ENCODE measurements at regions not wholly inside any gene's neighbourhood (a gene's known extent, or its start where the extent isn't known, plus 50 kb on each side); places are given as distances from the start of the nearest gene placed in this dataset.

DNA sequence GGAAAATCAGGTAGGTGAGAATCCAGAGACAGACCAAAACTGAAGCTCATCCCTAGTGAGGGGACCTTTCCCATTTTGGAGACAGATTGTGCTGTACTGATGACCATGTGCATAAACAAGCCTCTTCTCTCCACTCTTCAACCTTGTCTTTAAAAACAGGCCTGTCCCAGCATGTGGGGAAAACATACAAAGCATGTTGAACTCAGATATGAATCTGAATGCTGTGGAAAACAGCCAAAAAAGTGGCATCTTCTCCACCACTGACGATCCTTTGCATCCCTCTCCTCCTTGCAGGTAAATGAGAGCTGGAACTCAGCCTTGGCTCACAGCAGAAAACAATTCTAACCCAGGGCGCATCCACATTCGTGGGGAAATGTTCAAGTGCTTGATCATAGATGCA, 123.7 kb upstream of the FOXQ1 start:
- no peak overlapping the region for H3K27ac ChIP-seq (ENCODE audit: low read depth, low read length)
- H3K36me3 ChIP-seq (ENCODE audit: control insufficient read depth in 5 of 5, insufficient read depth in 5 of 5, low read length in 5 of 5): no peaks in the 10 kb centered on the region
- H3K4me3 ChIP-seq (ENCODE audit: low read depth in 1 of 5, low read length in 5 of 5): no peak overlapping the region
- peaks cover 2 to 10% (median 6%) of the 10 kb centered on the region in 5 donors for H3K27me3 ChIP-seq (ENCODE audit: control insufficient read depth in 5 of 5, insufficient read depth in 4 of 5, low read length in 5 of 5)
- no peaks in the 10 kb centered on the region for H3K9me3 ChIP-seq (ENCODE audit: control insufficient read depth in 5 of 5, low read length in 5 of 5)
- peaks cover 0 to 2% (median 0%) of the 10 kb centered on the region in 5 donors for H3K4me1 ChIP-seq (ENCODE audit: control insufficient read depth in 5 of 5, insufficient read depth in 5 of 5, low read length in 5 of 5)
- H3K9ac ChIP-seq (ENCODE audit: low read length in 5 of 5): no peak overlapping the region

- Histone ChIP-seq H3K27me3 (ENCODE audit: control insufficient read depth in 5 of 5, insufficient read depth in 4 of 5, low read length in 5 of 5) (peaks cover 2 to 10% (median 6%) of the 10 kb centered on the region in 5 donors), H3K9me3 (ENCODE audit: control insufficient read depth in 5 of 5, low read length in 5 of 5) (no peaks in the 10 kb centered on the region), H3K27ac (ENCODE audit: low read depth, low read length) (no peak overlapping the region)
Observed at GRCh38 chr6:1187293-1188131, 124.4 kb upstream of the FOXQ1 start.

GRCh38 chr6:1184318-1184717, 127.6 kb upstream of the FOXQ1 start:
- Histone ChIP-seq H3K4me1 (ENCODE audit: control insufficient read depth in 5 of 5, insufficient read depth in 5 of 5, low read length in 5 of 5) (peaks cover 0 to 3% (median 0%) of the 10 kb centered on the region in 5 donors), H3K9ac (ENCODE audit: low read length in 5 of 5) (no peak overlapping the region), H3K36me3 (ENCODE audit: control insufficient read depth in 5 of 5, insufficient read depth in 5 of 5, low read length in 5 of 5) (no peaks in the 10 kb centered on the region), H3K4me3 (ENCODE audit: low read depth in 1 of 5, low read length in 5 of 5) (no peak overlapping the region), H3K27ac (ENCODE audit: low read depth, low read length) (no peak overlapping the region), H3K27me3 (ENCODE audit: control insufficient read depth in 5 of 5, insufficient read depth in 4 of 5, low read length in 5 of 5) (peaks cover 0 to 6% (median 3%) of the 10 kb centered on the region in 5 donors), H3K9me3 (ENCODE audit: control insufficient read depth in 5 of 5, low read length in 5 of 5) (no peaks in the 10 kb centered on the region)

More at GRCh38 chr6:1187293-1188131, 124.4 kb upstream of the FOXQ1 start:
- no peak overlapping the region for H3K9ac ChIP-seq (ENCODE audit: low read length in 5 of 5)
- H3K36me3 ChIP-seq (ENCODE audit: control insufficient read depth in 5 of 5, insufficient read depth in 5 of 5, low read length in 5 of 5): no peaks in the 10 kb centered on the region
- H3K4me1 ChIP-seq (ENCODE audit: control insufficient read depth in 5 of 5, insufficient read depth in 5 of 5, low read length in 5 of 5): peaks cover 0 to 3% (median 0%) of the 10 kb centered on the region in 5 donors
- no peak overlapping the region for H3K4me3 ChIP-seq (ENCODE audit: low read depth in 1 of 5, low read length in 5 of 5)

GRCh38 chr6:1182722-1183521, 129.0 kb upstream of the FOXQ1 start:
- H3K4me1 ChIP-seq (ENCODE audit: control insufficient read depth in 5 of 5, insufficient read depth in 5 of 5, low read length in 5 of 5): peaks cover 0 to 3% (median 0%) of the 10 kb centered on the region in 5 donors
- H3K9ac ChIP-seq (ENCODE audit: low read length in 5 of 5): no peak overlapping the region
- H3K36me3 ChIP-seq (ENCODE audit: control insufficient read depth in 5 of 5, insufficient read depth in 5 of 5, low read length in 5 of 5): no peaks in the 10 kb centered on the region
- H3K4me3 ChIP-seq (ENCODE audit: low read depth in 1 of 5, low read length in 5 of 5): no peak overlapping the region
- peaks cover 1 to 7% (median 4%) of the 10 kb centered on the region in 5 donors for H3K27me3 ChIP-seq (ENCODE audit: control insufficient read depth in 5 of 5, insufficient read depth in 4 of 5, low read length in 5 of 5)
- no peak overlapping the region for H3K27ac ChIP-seq (ENCODE audit: low read depth, low read length)
- no peaks in the 10 kb centered on the region for H3K9me3 ChIP-seq (ENCODE audit: control insufficient read depth in 5 of 5, low read length in 5 of 5)

GRCh38 chr6:1181939-1182605, 129.8 kb upstream of the FOXQ1 start:
- H3K4me3 ChIP-seq (ENCODE audit: low read depth in 1 of 5, low read length in 5 of 5): no peak overlapping the region
- H3K27ac ChIP-seq (ENCODE audit: low read depth, low read length): no peak overlapping the region
- peaks cover 0 to 3% (median 0%) of the 10 kb centered on the region in 5 donors for H3K4me1 ChIP-seq (ENCODE audit: control insufficient read depth in 5 of 5, insufficient read depth in 5 of 5, low read length in 5 of 5)
- no peaks in the 10 kb centered on the region for H3K9me3 ChIP-seq (ENCODE audit: control insufficient read depth in 5 of 5, low read length in 5 of 5)
- no peak overlapping the region for H3K9ac ChIP-seq (ENCODE audit: low read length in 5 of 5)
- no peaks in the 10 kb centered on the region for H3K36me3 ChIP-seq (ENCODE audit: control insufficient read depth in 5 of 5, insufficient read depth in 5 of 5, low read length in 5 of 5)
- H3K27me3 ChIP-seq (ENCODE audit: control insufficient read depth in 5 of 5, insufficient read depth in 4 of 5, low read length in 5 of 5): peaks cover 3 to 7% (median 4%) of the 10 kb centered on the region in 5 donors

- no peaks in the 10 kb centered on the region for H3K36me3 ChIP-seq (ENCODE audit: control insufficient read depth in 5 of 5, insufficient read depth in 5 of 5, low read length in 5 of 5)
- H3K27me3 ChIP-seq (ENCODE audit: control insufficient read depth in 5 of 5, insufficient read depth in 4 of 5, low read length in 5 of 5): peaks cover 2 to 15% (median 3%) of the 10 kb centered on the region in 5 donors
Observed at GRCh38 chr6:1179571-1180459, 132.1 kb upstream of the FOXQ1 start.

DNA sequence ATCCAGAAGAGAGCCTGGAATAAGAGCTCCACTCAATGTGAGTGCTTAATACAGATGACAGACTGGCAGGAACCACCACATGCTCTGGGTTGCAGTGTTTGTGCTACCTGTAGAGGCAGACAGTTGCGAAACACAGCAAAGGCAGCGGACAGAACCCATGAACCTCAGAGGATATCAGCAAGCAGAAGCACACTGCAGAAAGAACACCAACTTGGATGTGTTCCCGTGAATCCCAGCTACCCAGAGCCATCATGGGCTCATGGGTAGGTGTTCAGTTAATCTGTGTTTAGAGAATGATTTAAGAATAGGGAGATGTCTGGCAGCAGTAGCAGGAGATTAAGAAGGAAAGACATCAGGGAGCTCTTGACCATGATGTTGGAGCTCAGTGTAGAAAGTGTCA, 133.3 kb upstream of the FOXQ1 start:
- H3K27ac ChIP-seq (ENCODE audit: low read depth, low read length): no peak overlapping the region
- H3K9me3 ChIP-seq (ENCODE audit: control insufficient read depth in 5 of 5, low read length in 5 of 5): no peaks in the 10 kb centered on the region
- no peak overlapping the region for H3K4me3 ChIP-seq (ENCODE audit: low read depth in 1 of 5, low read length in 5 of 5)
- H3K27me3 ChIP-seq (ENCODE audit: control insufficient read depth in 5 of 5, insufficient read depth in 4 of 5, low read length in 5 of 5): peaks cover 0 to 15% (median 2%) of the 10 kb centered on the region in 5 donors
- H3K36me3 ChIP-seq (ENCODE audit: control insufficient read depth in 5 of 5, insufficient read depth in 5 of 5, low read length in 5 of 5): no peaks in the 10 kb centered on the region
- H3K4me1 ChIP-seq (ENCODE audit: control insufficient read depth in 5 of 5, insufficient read depth in 5 of 5, low read length in 5 of 5): peaks cover 0 to 3% (median 0%) of the 10 kb centered on the region in 5 donors
- H3K9ac ChIP-seq (ENCODE audit: low read length in 5 of 5): no peak overlapping the region

More at GRCh38 chr6:1179571-1180459, 132.1 kb upstream of the FOXQ1 start:
- no peak overlapping the region for H3K9ac ChIP-seq (ENCODE audit: low read length in 5 of 5)
- H3K27ac ChIP-seq (ENCODE audit: low read depth, low read length): no peak overlapping the region
- no peak overlapping the region for H3K4me3 ChIP-seq (ENCODE audit: low read depth in 1 of 5, low read length in 5 of 5)
- H3K9me3 ChIP-seq (ENCODE audit: control insufficient read depth in 5 of 5, low read length in 5 of 5): no peaks in the 10 kb centered on the region
- peaks cover 0 to 3% (median 0%) of the 10 kb centered on the region in 5 donors for H3K4me1 ChIP-seq (ENCODE audit: control insufficient read depth in 5 of 5, insufficient read depth in 5 of 5, low read length in 5 of 5)

DNA sequence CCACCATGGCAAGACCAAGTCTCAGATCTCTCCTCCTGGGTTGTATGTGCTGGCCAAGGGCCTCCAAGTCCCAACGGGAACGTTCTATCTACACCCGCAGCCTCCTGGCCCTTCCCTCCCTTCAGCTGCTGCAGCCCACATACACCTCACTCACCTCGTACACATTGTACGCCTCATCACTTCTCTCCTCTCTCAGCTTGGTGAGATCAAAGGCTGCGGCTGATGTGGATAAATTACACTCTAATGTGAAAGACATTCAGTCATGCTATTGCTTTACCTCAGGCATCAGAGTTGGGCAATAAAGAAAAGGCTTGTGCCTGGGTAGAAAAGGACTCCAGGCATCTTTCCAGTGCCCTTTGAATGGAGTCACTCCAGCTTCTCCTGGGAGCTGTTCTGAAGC, 135.3 kb upstream of the FOXQ1 start:
- no peak overlapping the region for H3K9ac ChIP-seq (ENCODE audit: low read length in 5 of 5)
- no peaks in the 10 kb centered on the region for H3K36me3 ChIP-seq (ENCODE audit: control insufficient read depth in 5 of 5, insufficient read depth in 5 of 5, low read length in 5 of 5)
- H3K4me3 ChIP-seq (ENCODE audit: low read depth in 1 of 5, low read length in 5 of 5): no peak overlapping the region
- H3K9me3 ChIP-seq (ENCODE audit: control insufficient read depth in 5 of 5, low read length in 5 of 5): no peaks in the 10 kb centered on the region
- no peaks in the 10 kb centered on the region for H3K4me1 ChIP-seq (ENCODE audit: control insufficient read depth in 5 of 5, insufficient read depth in 5 of 5, low read length in 5 of 5)
- H3K27ac ChIP-seq (ENCODE audit: low read depth, low read length): no peak overlapping the region
- H3K27me3 ChIP-seq (ENCODE audit: control insufficient read depth in 5 of 5, insufficient read depth in 4 of 5, low read length in 5 of 5): peaks cover 0 to 15% (median 0%) of the 10 kb centered on the region in 5 donors

DNA sequence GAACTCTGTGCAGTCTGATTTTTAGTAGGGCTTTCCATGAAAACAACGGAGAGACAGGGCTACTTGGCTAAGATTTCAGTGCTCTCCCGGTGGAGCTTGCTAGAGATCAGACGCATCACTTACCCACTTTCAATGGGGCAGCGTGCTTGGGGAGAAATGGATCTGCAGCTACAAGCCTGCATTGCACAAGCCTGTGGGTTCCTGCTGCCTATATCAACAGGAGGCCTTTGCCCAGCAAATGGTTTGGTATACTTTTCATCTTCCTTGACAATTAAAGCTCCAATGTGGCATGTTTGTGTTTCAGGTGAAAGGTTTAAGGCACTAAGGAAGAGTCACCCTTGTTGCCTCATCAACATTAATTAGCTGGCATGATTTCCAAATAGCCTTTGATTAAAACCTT, 136.0 kb upstream of the FOXQ1 start:
- Histone ChIP-seq H3K27me3 (ENCODE audit: control insufficient read depth in 5 of 5, insufficient read depth in 4 of 5, low read length in 5 of 5) (peaks cover 0 to 16% (median 2%) of the 10 kb centered on the region in 5 donors), H3K4me1 (ENCODE audit: control insufficient read depth in 5 of 5, insufficient read depth in 5 of 5, low read length in 5 of 5) (no peaks in the 10 kb centered on the region), H3K4me3 (ENCODE audit: low read depth in 1 of 5, low read length in 5 of 5) (no peak overlapping the region), H3K27ac (ENCODE audit: low read depth, low read length) (no peak overlapping the region), H3K9ac (ENCODE audit: low read length in 5 of 5) (no peak overlapping the region), H3K9me3 (ENCODE audit: control insufficient read depth in 5 of 5, low read length in 5 of 5) (no peaks in the 10 kb centered on the region), H3K36me3 (ENCODE audit: control insufficient read depth in 5 of 5, insufficient read depth in 5 of 5, low read length in 5 of 5) (no peaks in the 10 kb centered on the region)
